ENCODE measurements at regions not wholly inside any gene's neighbourhood (a gene's known extent, or its start where the extent isn't known, plus 50 kb on each side); places are given as distances from the start of the nearest gene placed in this dataset.
"Not testable (repeated sequence)": the region's sequence is repeated elsewhere in the genome, so short reads cannot be mapped to it uniquely, and the experiment has no call there.

DNA sequence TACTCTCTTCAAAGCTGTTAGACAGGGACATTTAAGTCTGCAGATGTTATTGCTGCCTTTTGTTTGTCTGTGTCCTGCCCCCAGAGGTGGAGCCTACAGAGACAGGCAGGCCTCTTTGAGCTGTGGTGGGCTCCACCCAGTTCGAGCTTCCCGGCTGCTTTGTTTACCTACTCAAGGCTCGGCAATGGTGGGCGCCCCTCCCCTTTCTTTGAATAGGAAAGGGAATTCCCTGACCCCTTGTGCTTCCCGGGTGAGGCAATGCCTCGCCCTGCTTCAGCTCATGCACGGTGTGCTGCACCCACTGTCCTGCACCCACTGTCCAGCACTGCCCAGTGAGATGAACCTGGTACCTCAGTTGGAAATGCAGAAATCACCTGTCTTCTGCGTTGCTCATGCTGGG lies 435.8 kb upstream of the GRIN3A start:
- TF ChIP-seq POLR2A (IDR thresholded peaks at IDR 0.05; ENCODE audit: low read depth) = not testable (repeated sequence)
- TF ChIP-seq, protein P1, sequence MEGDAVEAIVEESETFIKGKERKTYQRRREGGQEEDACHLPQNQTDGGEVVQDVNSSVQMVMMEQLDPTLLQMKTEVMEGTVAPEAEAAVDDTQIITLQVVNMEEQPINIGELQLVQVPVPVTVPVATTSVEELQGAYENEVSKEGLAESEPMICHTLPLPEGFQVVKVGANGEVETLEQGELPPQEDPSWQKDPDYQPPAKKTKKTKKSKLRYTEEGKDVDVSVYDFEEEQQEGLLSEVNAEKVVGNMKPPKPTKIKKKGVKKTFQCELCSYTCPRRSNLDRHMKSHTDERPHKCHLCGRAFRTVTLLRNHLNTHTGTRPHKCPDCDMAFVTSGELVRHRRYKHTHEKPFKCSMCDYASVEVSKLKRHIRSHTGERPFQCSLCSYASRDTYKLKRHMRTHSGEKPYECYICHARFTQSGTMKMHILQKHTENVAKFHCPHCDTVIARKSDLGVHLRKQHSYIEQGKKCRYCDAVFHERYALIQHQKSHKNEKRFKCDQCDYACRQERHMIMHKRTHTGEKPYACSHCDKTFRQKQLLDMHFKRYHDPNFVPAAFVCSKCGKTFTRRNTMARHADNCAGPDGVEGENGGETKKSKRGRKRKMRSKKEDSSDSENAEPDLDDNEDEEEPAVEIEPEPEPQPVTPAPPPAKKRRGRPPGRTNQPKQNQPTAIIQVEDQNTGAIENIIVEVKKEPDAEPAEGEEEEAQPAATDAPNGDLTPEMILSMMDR (IDR thresholded peaks at IDR 0.05) = not testable (repeated sequence)

Measured in esophagus muscularis mucosa (tissue), 3 donors.